GM23338 (cell line): ENCODE measurements at regions not wholly inside any gene's neighbourhood (a gene's known extent, or its start where the extent isn't known, plus 50 kb on each side); places are given as distances from the start of the nearest gene placed in this dataset.

Experiments used
- ATAC-seq: fragments of 200-7000 bp; cut with Tn5 transposase; 3 replicates; pipeline ENCODE4 v1.9.1; 2020
- DNase-seq: peaks from one replicate; pipeline ENCODE4 v3.0.0-alpha.2; 2015; ENCODE audit warnings: low spot score
- H2AFZ ChIP-seq: fragments of 200-600 bp; sonication (generic); 2 replicates; pipeline ENCODE4 v1.8.0; 2016; ENCODE audit warnings: antibody characterized with exemption, mild to moderate bottlenecking, moderate library complexity
- H3F3A ChIP-seq: fragments of 200-600 bp; sonication (generic); replicated peaks from 2 replicates; pipeline ENCODE4 v1.8.0; 2017; ENCODE audit warnings: antibody characterized with exemption, mixed run types, low read depth
- H3K27ac ChIP-seq: fragments of 200-600 bp; sonication (generic); 2 replicates; pipeline ENCODE4 v1.6.1; 2016; ENCODE audit warnings: low read depth
- H3K27me3 ChIP-seq: fragments of 200-600 bp; sonication (generic); 2 replicates; pipeline ENCODE4 v1.8.0; 2016; ENCODE audit warnings: mild to moderate bottlenecking, mixed run types, moderate library complexity; ENCODE audit not compliant: insufficient read depth
- H3K36me3 ChIP-seq: fragments of 200-600 bp; sonication (generic); 2 replicates; pipeline ENCODE4 v1.8.0; 2016; ENCODE audit warnings: mild to moderate bottlenecking; ENCODE audit not compliant: insufficient read depth
- H3K4me1 ChIP-seq: fragments of 200-600 bp; sonication (generic); 2 replicates; pipeline ENCODE4 v1.8.0; 2016; ENCODE audit warnings: mild to moderate bottlenecking, moderate library complexity; ENCODE audit not compliant: insufficient read depth
- H3K4me2 ChIP-seq: fragments of 200-600 bp; sonication (generic); 2 replicates; pipeline ENCODE4 v1.7.1; 2017; ENCODE audit warnings: mixed run types
- H3K4me3 ChIP-seq: fragments of 200-600 bp; sonication (generic); 2 replicates; pipeline ENCODE4 v1.6.1; 2016; ENCODE audit warnings: mixed run types
- H3K79me2 ChIP-seq: fragments of 200-600 bp; sonication (generic); replicated peaks from 2 replicates; pipeline ENCODE4 v1.8.0; 2017; ENCODE audit warnings: mild to moderate bottlenecking; ENCODE audit not compliant: insufficient read depth
- H3K9me2 ChIP-seq: fragments of 200-600 bp; sonication (generic); 2 replicates; pipeline ENCODE4 v1.8.0; 2017; ENCODE audit not compliant: insufficient read depth
- H4K20me1 ChIP-seq: fragments of 200-600 bp; sonication (generic); replicated peaks from 2 replicates; pipeline ENCODE4 v1.8.0; 2017; ENCODE audit warnings: mild to moderate bottlenecking; ENCODE audit not compliant: insufficient read depth
- H3K27ac Mint-ChIP-seq: 2 replicates; pipeline ENCODE4 v1.8.0; 2020; ENCODE audit warnings: inconsistent platforms, mild to moderate bottlenecking, moderate library complexity, mixed read lengths
- H3K27me3 Mint-ChIP-seq: 3 replicates; pipeline ENCODE4 v1.8.0; 2022; ENCODE audit warnings: low read depth, mild to moderate bottlenecking, moderate library complexity, mixed read lengths, inconsistent platforms; ENCODE audit not compliant: insufficient read depth, poor library complexity
- H3K36me3 Mint-ChIP-seq: 3 replicates; pipeline ENCODE4 v1.8.0; 2021; ENCODE audit warnings: low read depth, mild to moderate bottlenecking, inconsistent platforms, moderate library complexity, mixed read lengths
- H3K4me1 Mint-ChIP-seq: 3 replicates; pipeline ENCODE4 v1.8.0; 2020; ENCODE audit warnings: mild to moderate bottlenecking, inconsistent platforms, mixed read lengths
- H3K4me3 Mint-ChIP-seq: 3 replicates; pipeline ENCODE4 v1.8.0; 2021; ENCODE audit warnings: moderate library complexity, mild to moderate bottlenecking, inconsistent platforms, mixed read lengths
- H3K9me3 Mint-ChIP-seq: 3 replicates; pipeline ENCODE4 v1.8.0; 2020; ENCODE audit warnings: moderate library complexity, mild to moderate bottlenecking, inconsistent platforms, mixed read lengths
- EZH2 ChIP-seq: fragments of 200-600 bp; sonication (generic); IDR thresholded peaks from one replicate; pipeline ENCODE4 v1.8.0; 2017; ENCODE audit warnings: antibody characterized with exemption, mild to moderate bottlenecking, low read depth; ENCODE audit not compliant: unreplicated experiment
- EZH2phosphoT487 ChIP-seq: fragments of 200-600 bp; sonication (generic); IDR thresholded peaks from one replicate; pipeline ENCODE4 v1.8.1; 2018; ENCODE audit warnings: antibody characterized with exemption; ENCODE audit not compliant: unreplicated experiment
- JUNB ChIP-seq: IDR thresholded peaks from one replicate; pipeline ENCODE4 v1.6.1; 2016; ENCODE audit warnings: antibody characterized with exemption; ENCODE audit not compliant: unreplicated experiment
- NANOG ChIP-seq: IDR thresholded peaks from 2 replicates; pipeline ENCODE4 v1.6.1; 2016; ENCODE audit warnings: antibody characterized with exemption, borderline replicate concordance
- ZNF114 ChIP-seq: fragments of 250-450 bp; sonication (Bioruptor Pico); IDR thresholded peaks from 2 replicates; pipeline ENCODE4 v1.5.0; 2020; ENCODE audit warnings: mild to moderate bottlenecking, moderate library complexity
- ZNF331 ChIP-seq: fragments of 250-450 bp; sonication (Bioruptor Pico); IDR thresholded peaks from 2 replicates; pipeline ENCODE4 v1.5.0; 2020; ENCODE audit warnings: low read depth, mild to moderate bottlenecking, moderate library complexity
- TF ChIP-seq, protein P1 (sequence below): IDR thresholded peaks from 2 replicates; pipeline ENCODE4 v1.6.1; 2016; ENCODE audit warnings: antibody characterized with exemption
- TF ChIP-seq, protein P2 (sequence below): fragments of 250-450 bp; sonication (Bioruptor Pico); IDR thresholded peaks from 2 replicates; pipeline ENCODE4 v1.5.0; 2020; ENCODE audit warnings: mild to moderate bottlenecking, moderate library complexity

DNA sequence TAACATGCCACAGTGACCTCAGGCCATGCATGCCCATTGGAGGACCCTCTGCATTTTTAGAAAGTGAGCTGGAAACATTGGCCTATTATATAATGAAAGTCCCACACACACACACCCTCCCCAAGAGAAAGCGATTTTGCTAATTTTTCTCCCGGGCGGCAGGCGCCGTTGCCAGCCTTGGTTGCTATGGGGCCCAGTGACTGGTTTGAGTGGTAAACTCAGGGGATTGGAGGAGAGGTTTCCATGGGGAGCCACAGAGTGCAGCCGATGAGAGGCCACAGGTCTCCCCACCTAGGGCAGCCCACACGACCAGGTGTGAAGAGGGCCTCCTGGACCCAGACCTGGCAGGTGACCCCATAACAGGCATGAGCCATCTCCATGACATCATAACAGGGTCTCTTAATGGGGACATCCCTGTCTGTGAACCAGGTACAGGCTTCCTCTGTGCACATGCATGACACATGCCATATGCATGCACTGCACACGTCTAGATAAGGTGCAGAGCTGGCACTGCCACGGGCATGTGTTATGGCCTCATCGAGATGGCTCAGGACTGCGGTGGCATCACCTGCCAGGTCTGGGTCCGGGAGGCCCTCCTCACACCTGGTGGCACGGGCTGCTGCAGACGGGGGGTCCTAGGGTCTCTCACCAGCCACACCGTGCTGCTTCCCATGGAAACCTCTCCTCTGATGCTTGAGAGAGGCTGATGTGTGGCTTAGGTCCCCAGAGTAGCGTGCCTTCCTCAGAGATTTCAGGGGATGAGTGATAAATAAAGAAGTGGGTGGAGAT is 144.1 kb downstream of the RBFOX3 start:
- no peak for TF ChIP-seq NANOG
- no peak for TF ChIP-seq EZH2phosphoT487
- TF ChIP-seq, protein P1, sequence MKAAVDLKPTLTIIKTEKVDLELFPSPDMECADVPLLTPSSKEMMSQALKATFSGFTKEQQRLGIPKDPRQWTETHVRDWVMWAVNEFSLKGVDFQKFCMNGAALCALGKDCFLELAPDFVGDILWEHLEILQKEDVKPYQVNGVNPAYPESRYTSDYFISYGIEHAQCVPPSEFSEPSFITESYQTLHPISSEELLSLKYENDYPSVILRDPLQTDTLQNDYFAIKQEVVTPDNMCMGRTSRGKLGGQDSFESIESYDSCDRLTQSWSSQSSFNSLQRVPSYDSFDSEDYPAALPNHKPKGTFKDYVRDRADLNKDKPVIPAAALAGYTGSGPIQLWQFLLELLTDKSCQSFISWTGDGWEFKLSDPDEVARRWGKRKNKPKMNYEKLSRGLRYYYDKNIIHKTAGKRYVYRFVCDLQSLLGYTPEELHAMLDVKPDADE, result no peak
- no peak for TF ChIP-seq ZNF331
- H3K9me3 Mint-ChIP-seq, result peaks cover 3% of the 10 kb centered on the region; the same call in 1 of the 3 replicates
- no peak overlapping the region for H2AFZ ChIP-seq

GRCh38 chr17:79465681-79466025 is 145.2 kb downstream of the RBFOX3 start:
- H3K27ac Mint-ChIP-seq, result no peak overlapping the region

More for the DNA sequence above, 144.1 kb downstream of the RBFOX3 start:
- no peak overlapping the region for H3K27ac ChIP-seq
- Mint-ChIP-seq H3K27ac (no peak overlapping the region), H3K36me3 (no peaks in the 10 kb centered on the region), H3K27me3 (peaks cover 8% of the 10 kb centered on the region), H3K4me1 (peaks cover 8% of the 10 kb centered on the region; the same call in 2 of the 3 replicates), H3K4me3 (no peak overlapping the region)
- no peaks in the 10 kb centered on the region for H3K36me3 ChIP-seq
- no peak for ATAC-seq
- H3K4me3 ChIP-seq, result no peak overlapping the region
- no peaks in the 10 kb centered on the region for H3K27me3 ChIP-seq
- H3F3A ChIP-seq, result no peaks in the 10 kb centered on the region
- no peaks in the 10 kb centered on the region for H3K9me2 ChIP-seq
- no peaks in the 10 kb centered on the region for H4K20me1 ChIP-seq
- no peak for DNase-seq
- no peak overlapping the region for H3K4me2 ChIP-seq
- H3K4me1 ChIP-seq, result no peaks in the 10 kb centered on the region
- no peaks in the 10 kb centered on the region for H3K79me2 ChIP-seq

DNA sequence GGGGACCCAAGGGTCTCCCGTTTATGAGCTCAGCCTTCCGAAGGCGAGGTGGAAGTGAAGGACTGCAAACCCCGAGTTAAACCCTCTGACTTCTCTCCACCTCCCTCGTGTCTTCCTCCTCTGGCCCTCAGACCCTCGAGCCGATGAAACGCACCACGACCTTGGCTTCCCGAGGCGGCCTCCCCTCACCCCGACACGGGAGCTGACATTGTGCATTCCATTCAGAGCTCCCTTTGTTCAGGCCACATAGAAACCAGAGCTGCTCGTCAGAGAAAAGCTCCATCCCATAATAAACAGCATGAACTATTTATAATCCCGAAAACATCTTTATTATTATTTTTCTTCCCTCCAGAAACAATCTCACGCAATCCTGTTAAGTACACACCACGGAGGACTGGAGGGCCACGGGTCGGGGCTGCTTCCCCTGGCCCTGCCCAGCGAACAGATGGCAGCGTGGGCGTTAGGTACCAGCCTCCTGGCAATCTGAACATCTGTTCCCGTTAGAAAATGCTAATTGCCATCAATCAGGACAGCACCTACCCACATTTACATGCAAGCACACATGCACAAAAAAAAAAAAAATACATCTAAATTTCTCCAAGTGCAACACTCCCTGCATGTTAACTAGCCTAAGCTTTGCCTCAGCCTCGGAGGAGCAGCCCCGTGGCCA is 145.7 kb downstream of the RBFOX3 start:
- H3K27ac Mint-ChIP-seq, result no peak overlapping the region
- no peak overlapping the region for H2AFZ ChIP-seq
- ATAC-seq, result peak; percentile 67
- TF ChIP-seq, protein P2, sequence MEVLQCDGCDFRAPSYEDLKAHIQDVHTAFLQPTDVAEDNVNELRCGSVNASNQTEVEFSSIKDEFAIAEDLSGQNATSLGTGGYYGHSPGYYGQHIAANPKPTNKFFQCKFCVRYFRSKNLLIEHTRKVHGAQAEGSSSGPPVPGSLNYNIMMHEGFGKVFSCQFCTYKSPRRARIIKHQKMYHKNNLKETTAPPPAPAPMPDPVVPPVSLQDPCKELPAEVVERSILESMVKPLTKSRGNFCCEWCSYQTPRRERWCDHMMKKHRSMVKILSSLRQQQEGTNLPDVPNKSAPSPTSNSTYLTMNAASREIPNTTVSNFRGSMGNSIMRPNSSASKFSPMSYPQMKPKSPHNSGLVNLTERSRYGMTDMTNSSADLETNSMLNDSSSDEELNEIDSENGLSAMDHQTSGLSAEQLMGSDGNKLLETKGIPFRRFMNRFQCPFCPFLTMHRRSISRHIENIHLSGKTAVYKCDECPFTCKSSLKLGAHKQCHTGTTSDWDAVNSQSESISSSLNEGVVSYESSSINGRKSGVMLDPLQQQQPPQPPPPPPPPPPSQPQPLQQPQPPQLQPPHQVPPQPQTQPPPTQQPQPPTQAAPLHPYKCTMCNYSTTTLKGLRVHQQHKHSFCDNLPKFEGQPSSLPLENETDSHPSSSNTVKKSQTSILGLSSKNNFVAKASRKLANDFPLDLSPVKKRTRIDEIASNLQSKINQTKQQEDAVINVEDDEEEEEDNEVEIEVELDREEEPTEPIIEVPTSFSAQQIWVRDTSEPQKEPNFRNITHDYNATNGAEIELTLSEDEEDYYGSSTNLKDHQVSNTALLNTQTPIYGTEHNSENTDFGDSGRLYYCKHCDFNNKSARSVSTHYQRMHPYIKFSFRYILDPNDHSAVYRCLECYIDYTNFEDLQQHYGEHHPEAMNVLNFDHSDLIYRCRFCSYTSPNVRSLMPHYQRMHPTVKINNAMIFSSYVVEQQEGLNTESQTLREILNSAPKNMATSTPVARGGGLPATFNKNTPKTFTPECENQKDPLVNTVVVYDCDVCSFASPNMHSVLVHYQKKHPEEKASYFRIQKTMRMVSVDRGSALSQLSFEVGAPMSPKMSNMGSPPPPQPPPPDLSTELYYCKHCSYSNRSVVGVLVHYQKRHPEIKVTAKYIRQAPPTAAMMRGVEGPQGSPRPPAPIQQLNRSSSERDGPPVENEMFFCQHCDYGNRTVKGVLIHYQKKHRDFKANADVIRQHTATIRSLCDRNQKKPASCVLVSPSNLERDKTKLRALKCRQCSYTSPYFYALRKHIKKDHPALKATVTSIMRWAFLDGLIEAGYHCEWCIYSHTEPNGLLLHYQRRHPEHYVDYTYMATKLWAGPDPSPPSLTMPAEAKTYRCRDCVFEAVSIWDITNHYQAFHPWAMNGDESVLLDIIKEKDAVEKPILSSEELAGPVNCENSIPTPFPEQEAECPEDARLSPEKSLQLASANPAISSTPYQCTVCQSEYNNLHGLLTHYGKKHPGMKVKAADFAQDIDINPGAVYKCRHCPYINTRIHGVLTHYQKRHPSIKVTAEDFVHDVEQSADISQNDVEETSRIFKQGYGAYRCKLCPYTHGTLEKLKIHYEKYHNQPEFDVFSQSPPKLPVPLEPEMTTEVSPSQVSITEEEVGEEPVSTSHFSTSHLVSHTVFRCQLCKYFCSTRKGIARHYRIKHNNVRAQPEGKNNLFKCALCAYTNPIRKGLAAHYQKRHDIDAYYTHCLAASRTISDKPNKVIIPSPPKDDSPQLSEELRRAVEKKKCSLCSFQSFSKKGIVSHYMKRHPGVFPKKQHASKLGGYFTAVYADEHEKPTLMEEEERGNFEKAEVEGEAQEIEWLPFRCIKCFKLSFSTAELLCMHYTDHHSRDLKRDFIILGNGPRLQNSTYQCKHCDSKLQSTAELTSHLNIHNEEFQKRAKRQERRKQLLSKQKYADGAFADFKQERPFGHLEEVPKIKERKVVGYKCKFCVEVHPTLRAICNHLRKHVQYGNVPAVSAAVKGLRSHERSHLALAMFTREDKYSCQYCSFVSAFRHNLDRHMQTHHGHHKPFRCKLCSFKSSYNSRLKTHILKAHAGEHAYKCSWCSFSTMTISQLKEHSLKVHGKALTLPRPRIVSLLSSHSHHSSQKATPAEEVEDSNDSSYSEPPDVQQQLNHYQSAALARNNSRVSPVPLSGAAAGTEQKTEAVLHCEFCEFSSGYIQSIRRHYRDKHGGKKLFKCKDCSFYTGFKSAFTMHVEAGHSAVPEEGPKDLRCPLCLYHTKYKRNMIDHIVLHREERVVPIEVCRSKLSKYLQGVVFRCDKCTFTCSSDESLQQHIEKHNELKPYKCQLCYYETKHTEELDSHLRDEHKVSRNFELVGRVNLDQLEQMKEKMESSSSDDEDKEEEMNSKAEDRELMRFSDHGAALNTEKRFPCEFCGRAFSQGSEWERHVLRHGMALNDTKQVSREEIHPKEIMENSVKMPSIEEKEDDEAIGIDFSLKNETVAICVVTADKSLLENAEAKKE, result no peak
- TF ChIP-seq EZH2 (no peak), EZH2phosphoT487 (no peak), ZNF114 (CRISPR knock-in tag) (no peak)

More at GRCh38 chr17:79465681-79466025, 145.2 kb downstream of the RBFOX3 start:
- H3K9me3 Mint-ChIP-seq, result peaks cover 3% of the 10 kb centered on the region; the same call in 1 of the 3 replicates
- no peaks in the 10 kb centered on the region for H3K27me3 ChIP-seq
- no peaks in the 10 kb centered on the region for H3K79me2 ChIP-seq
- H3K36me3 ChIP-seq, result no peaks in the 10 kb centered on the region
- H3K27ac ChIP-seq, result no peak overlapping the region
- H3K4me1 Mint-ChIP-seq, result peaks cover 8% of the 10 kb centered on the region; the same call in 2 of the 3 replicates
- TF ChIP-seq JUNB (no peak), EZH2phosphoT487 (no peak), EZH2 (no peak)
- no peak overlapping the region for H2AFZ ChIP-seq
- H4K20me1 ChIP-seq, result no peaks in the 10 kb centered on the region
- no peaks in the 10 kb centered on the region for H3K36me3 Mint-ChIP-seq
- H3K4me2 ChIP-seq, result no peak overlapping the region
- DNase-seq, result no peak
- H3K4me1 ChIP-seq, result no peaks in the 10 kb centered on the region
- ATAC-seq, result no peak; the same call in 2 of the 3 replicates
- H3K9me2 ChIP-seq, result no peaks in the 10 kb centered on the region
- no peak overlapping the region for H3K4me3 Mint-ChIP-seq
- H3K4me3 ChIP-seq, result no peak overlapping the region
- no peaks in the 10 kb centered on the region for H3F3A ChIP-seq
- peaks cover 8% of the 10 kb centered on the region for H3K27me3 Mint-ChIP-seq

More for the DNA sequence above, 145.7 kb downstream of the RBFOX3 start:
- no peak overlapping the region for H3K27ac ChIP-seq
- H3K36me3 ChIP-seq, result no peaks in the 10 kb centered on the region
- H3K4me1 ChIP-seq, result no peaks in the 10 kb centered on the region
- Mint-ChIP-seq H3K27me3 (peaks cover 8% of the 10 kb centered on the region), H3K36me3 (no peaks in the 10 kb centered on the region), H3K9me3 (peaks cover 3% of the 10 kb centered on the region; the same call in 1 of the 3 replicates), H3K4me1 (peaks cover 8% of the 10 kb centered on the region; the same call in 2 of the 3 replicates), H3K4me3 (no peak overlapping the region)
- no peak overlapping the region for H3K4me2 ChIP-seq
- no peaks in the 10 kb centered on the region for H3K79me2 ChIP-seq
- H3F3A ChIP-seq, result no peaks in the 10 kb centered on the region
- DNase-seq, result no peak
- no peaks in the 10 kb centered on the region for H3K9me2 ChIP-seq
- H4K20me1 ChIP-seq, result no peaks in the 10 kb centered on the region
- H3K4me3 ChIP-seq, result no peak overlapping the region
- H3K27me3 ChIP-seq, result no peaks in the 10 kb centered on the region
